Breast epithelium (tissue), 4 donors: ENCODE measurements at regions not wholly inside any gene's neighbourhood (a gene's known extent, or its start where the extent isn't known, plus 50 kb on each side); places are given as distances from the start of the nearest gene placed in this dataset.

Experiments
- DNase-seq, 2 donors: peaks; one replicate each; pipeline ENCODE4 v3.0.0-alpha.2; 2019; ENCODE audit warnings: low spot score in 2 of 2
- H3K27ac ChIP-seq, 2 donors: fragments of 200-600 bp; sonication (generic) in 1 of 2; one replicate each; pipeline ENCODE4 v1.5.1; 2016 to 2019; ENCODE audit warnings: mild to moderate bottlenecking in 1 of 2
- H3K27me3 ChIP-seq, 2 donors: fragments of 200-600 bp; sonication (generic) in 1 of 2; one replicate each; pipeline versions ENCODE4 v1.5.1 to v1.6.0; 2017 to 2019; ENCODE audit warnings: control low read depth in 1 of 2, mild to moderate bottlenecking in 1 of 2
- H3K36me3 ChIP-seq: fragments of 200-600 bp; one replicate; pipeline ENCODE4 v1.5.1; 2019
- H3K4me1 ChIP-seq, 2 donors: fragments of 200-600 bp; sonication (generic); one replicate each; pipeline ENCODE4 v1.5.1; 2016 to 2019; ENCODE audit warnings: control low read depth in 1 of 2
- H3K4me3 ChIP-seq, 3 donors: fragments of 200-600 bp; sonication (generic); 1 replicate in 2 of 3; 2 replicates in 1 of 3; pipeline ENCODE4 v1.5.1; 2016 to 2019; ENCODE audit warnings: mild to moderate bottlenecking in 3 of 3, moderate library complexity in 2 of 3
- H3K9me3 ChIP-seq, 2 donors: fragments of 200-600 bp; sonication (generic) in 1 of 2; one replicate each; pipeline ENCODE4 v1.5.1; 2016 to 2019; ENCODE audit warnings: control low read depth in 1 of 2
- POLR2A ChIP-seq: fragments of 450-650 bp; IDR thresholded peaks from one replicate; pipeline ENCODE4 v1.6.1; 2016; ENCODE audit warnings: antibody characterized with exemption, mild to moderate bottlenecking, moderate library complexity
- POLR2AphosphoS5 ChIP-seq, 3 donors: sonication (generic); formaldehyde crosslinking; IDR thresholded peaks; one replicate each; pipeline ENCODE4 v1.6.1; 2017; ENCODE audit warnings: antibody characterized with exemption in 3 of 3
- intact Hi-C: fragments of 100-400 bp; cut with DNase I; formaldehyde crosslinking; loops from one replicate; pipeline ENCODE4 v1.15.1; 2023; ENCODE audit warnings: low total_unique reads
- TF ChIP-seq, protein P1 (sequence below), 3 donors: fragments of 450-650 bp; IDR thresholded peaks; one replicate each; pipeline ENCODE4 v1.5.1; 2016 to 2017; ENCODE audit warnings: antibody characterized with exemption in 3 of 3, mild to moderate bottlenecking in 3 of 3, moderate library complexity in 3 of 3

DNA sequence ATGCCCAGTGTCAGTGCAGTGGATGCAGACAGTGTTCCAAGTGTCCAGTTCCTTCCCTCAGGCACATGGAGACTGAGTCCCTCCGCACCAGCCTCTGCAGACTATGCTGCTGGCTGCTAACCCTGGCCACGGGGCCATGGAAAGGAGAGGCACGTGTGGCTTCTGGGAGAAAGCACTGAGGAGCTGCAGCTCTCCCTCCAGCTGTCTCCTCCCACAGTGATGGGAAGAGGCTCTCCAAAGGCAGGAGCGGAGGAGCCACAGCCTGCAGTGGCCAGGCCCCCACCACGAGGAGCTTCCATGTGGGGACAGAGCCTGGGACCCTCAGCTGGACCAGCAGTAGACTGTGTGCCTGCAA lies 141.1 kb downstream of the NDUFA10 start:
- TF ChIP-seq POLR2A = no peak
- TF ChIP-seq POLR2AphosphoS5 (IDR thresholded peaks at IDR 0.05) = no peak
- TF ChIP-seq, protein P1, sequence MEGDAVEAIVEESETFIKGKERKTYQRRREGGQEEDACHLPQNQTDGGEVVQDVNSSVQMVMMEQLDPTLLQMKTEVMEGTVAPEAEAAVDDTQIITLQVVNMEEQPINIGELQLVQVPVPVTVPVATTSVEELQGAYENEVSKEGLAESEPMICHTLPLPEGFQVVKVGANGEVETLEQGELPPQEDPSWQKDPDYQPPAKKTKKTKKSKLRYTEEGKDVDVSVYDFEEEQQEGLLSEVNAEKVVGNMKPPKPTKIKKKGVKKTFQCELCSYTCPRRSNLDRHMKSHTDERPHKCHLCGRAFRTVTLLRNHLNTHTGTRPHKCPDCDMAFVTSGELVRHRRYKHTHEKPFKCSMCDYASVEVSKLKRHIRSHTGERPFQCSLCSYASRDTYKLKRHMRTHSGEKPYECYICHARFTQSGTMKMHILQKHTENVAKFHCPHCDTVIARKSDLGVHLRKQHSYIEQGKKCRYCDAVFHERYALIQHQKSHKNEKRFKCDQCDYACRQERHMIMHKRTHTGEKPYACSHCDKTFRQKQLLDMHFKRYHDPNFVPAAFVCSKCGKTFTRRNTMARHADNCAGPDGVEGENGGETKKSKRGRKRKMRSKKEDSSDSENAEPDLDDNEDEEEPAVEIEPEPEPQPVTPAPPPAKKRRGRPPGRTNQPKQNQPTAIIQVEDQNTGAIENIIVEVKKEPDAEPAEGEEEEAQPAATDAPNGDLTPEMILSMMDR (IDR thresholded peaks at IDR 0.05) = no peak
- no peak for DNase-seq
- Histone ChIP-seq H3K27ac (no peak overlapping the region), H3K9me3 (peaks cover 14 to 24% of the 10 kb centered on the region in 2 donors), H3K4me3 (no peak overlapping the region), H3K36me3 (no peaks in the 10 kb centered on the region), H3K4me1 (no peaks in the 10 kb centered on the region), H3K27me3 (no peaks in the 10 kb centered on the region)
- intact Hi-C loops = no loop called here

DNA sequence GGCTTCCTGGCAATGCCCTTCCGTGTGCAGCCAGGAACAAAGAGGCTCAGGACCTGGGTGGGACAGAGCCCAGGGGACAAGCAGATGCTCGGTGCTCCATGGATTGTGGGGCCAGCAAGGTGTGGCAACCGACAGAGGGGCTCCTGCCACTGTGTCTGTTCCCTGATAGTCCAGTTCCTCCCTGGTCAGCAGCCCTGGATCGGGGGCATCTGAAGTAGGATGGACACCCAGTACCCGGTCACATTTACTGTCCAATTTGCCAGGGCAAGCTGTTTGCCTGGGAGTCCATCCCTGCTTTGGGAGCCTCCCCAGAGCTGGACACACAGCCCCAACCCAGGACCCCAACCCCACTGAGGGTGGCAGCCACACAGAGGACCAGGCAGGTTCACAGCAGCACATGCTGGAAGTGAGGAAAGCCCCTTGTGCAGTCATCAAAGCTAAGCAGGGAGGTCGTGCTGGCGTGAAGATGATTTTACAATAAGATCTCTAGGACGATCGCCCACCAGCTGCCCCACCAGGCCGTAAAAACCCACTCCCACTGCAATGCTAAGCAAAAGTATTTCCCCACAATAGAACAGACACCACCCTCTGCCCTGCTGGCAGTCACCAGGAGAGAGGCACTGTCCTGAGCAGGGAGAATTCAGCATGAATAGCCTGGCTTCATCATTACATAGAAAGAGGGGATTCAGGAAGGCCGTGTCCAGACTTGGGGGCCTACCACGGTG lies 141.7 kb downstream of the NDUFA10 start:
- Histone ChIP-seq H3K4me1 (no peaks in the 10 kb centered on the region), H3K9me3 (peaks cover 14 to 24% of the 10 kb centered on the region in 2 donors), H3K27ac (no peak overlapping the region), H3K27me3 (no peaks in the 10 kb centered on the region), H3K36me3 (no peaks in the 10 kb centered on the region), H3K4me3 (no peak overlapping the region)
- no peak for TF ChIP-seq POLR2AphosphoS5 (IDR thresholded peaks at IDR 0.05)
- TF ChIP-seq, protein P1 (IDR thresholded peaks at IDR 0.05) = no peak
- TF ChIP-seq POLR2A = no peak
- intact Hi-C loops = no loop called here
- DNase-seq = no peak

DNA sequence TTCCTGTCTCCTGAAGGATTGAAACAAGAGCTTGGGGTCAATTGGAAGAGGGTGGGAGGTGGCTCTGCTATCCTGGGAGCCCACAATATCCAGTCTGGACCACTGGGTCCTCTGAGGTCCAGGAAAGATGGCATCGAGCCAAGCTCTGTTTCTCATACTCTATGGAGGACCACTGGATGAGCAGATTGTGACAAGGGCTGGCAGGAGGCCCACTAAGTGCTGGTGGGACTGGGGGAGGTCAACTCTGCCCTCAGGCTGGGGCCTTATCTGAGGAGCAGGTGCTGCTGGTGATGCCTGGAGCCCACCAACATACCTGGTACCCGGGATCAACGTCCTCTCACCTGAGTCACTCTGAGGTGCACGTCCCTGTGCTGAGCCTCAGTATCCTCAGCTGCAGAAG lies 142.4 kb downstream of the NDUFA10 start:
- DNase-seq = no peak
- no peaks in the 10 kb centered on the region for H3K36me3 ChIP-seq
- TF ChIP-seq POLR2AphosphoS5 (IDR thresholded peaks at IDR 0.05) (no peak), POLR2A (no peak)
- TF ChIP-seq, protein P1 (IDR thresholded peaks at IDR 0.05) = no peak
- H3K27ac ChIP-seq = no peak overlapping the region
- H3K4me3 ChIP-seq = no peak overlapping the region
- H3K27me3 ChIP-seq = no peaks in the 10 kb centered on the region
- intact Hi-C loops = no loop called here
- H3K9me3 ChIP-seq = peaks cover 14 to 24% of the 10 kb centered on the region in 2 donors
- H3K4me1 ChIP-seq = no peaks in the 10 kb centered on the region

DNA sequence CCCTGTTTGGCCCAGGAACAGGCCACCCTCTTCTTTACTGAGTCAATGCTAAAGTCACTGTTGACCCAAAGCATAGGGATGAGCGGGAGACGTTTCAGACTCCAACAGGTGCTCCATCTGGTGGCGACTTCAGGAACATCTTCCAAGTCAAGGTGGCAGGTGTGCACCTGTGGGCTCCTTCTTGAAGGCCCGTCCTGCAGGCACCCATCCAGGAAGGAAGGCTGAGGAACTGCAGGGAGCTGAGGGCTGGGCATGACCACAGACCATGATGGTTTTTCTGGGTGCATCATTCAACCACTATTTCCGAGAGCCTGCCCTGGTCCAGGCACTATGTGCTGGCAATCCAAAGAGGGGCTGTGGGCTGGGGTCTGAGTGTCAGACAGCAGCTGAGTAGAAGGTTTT lies 142.8 kb downstream of the NDUFA10 start:
- H3K4me1 ChIP-seq = no peaks in the 10 kb centered on the region
- H3K9me3 ChIP-seq = peaks cover 14 to 24% of the 10 kb centered on the region in 2 donors
- no peaks in the 10 kb centered on the region for H3K36me3 ChIP-seq
- H3K27ac ChIP-seq = peak overlapping the region in 1 of 2 donors; percentile 69
- TF ChIP-seq, protein P1 (IDR thresholded peaks at IDR 0.05) = peak; percentile 48 to 79 (median 66)
- no peak for TF ChIP-seq POLR2AphosphoS5 (IDR thresholded peaks at IDR 0.05)
- H3K27me3 ChIP-seq = no peaks in the 10 kb centered on the region
- intact Hi-C loops = no loop called here
- peak; percentile 54 to 77 for DNase-seq
- H3K4me3 ChIP-seq = no peak overlapping the region

DNA sequence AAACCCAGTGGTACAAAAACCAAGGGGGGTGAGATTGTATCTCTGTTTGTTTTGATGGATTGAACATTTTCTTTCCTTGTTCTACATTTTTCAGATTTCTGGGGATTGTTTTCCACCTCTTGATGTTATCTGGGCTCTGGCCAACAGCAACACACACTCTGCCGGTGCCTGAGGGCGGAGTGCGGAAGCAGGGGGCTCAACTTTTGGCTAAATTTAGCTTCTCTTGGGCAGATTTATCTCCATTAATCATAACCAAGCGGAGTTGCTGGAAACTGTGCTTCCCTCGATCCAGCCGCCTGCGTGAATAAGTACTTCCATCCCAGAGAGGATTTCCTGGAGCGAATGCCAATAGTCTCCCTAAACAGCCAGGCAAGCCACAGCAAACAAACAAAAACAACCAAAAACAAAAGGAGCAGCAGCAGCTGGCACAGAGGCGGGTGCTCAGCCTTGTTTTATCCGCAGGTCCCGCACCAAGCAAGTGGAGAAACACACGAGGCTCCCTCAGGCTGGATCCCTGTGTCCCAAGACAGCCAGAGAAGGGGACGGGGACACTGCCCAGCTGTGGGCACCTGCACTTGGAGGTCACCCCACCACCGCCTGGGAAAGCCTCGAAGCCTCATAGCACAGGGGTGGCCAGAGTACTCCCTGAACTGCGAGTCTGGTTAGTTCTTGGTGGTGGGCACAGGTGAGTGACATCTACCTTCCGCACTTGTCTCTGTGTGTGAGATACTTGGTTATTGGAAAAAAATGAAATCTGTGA lies 143.4 kb downstream of the NDUFA10 start:
- intact Hi-C loops = no loop called here
- no peaks in the 10 kb centered on the region for H3K27me3 ChIP-seq
- H3K4me1 ChIP-seq = no peaks in the 10 kb centered on the region
- peak overlapping the region in 1 of 2 donors; percentile 69 for H3K27ac ChIP-seq
- no peaks in the 10 kb centered on the region for H3K36me3 ChIP-seq
- peaks cover 14 to 24% of the 10 kb centered on the region in 2 donors for H3K9me3 ChIP-seq
- peak in 1 of 2 donors; percentile 49 for DNase-seq
- no peak for TF ChIP-seq POLR2A
- TF ChIP-seq POLR2AphosphoS5 (IDR thresholded peaks at IDR 0.05) = no peak
- TF ChIP-seq, protein P1 (IDR thresholded peaks at IDR 0.05) = no peak
- peak overlapping the region in 1 of 3 donors; percentile 5 for H3K4me3 ChIP-seq
